Activated CD4-positive, alpha-beta T cell treated with anti-CD3 and anti-CD28 coated beads, Interleukin-2, Interleukin-4, amounts not matched to agents 100 ng/mL and 50 ng/mL, durations not matched to agents 16 hours and 8 hours (primary cell): ENCODE measurements at regions not wholly inside any gene's neighbourhood (a gene's known extent, or its start where the extent isn't known, plus 50 kb on each side); places are given as distances from the start of the nearest gene placed in this dataset.

ENCODE experiments used
- DNase-seq: peaks from one replicate; pipeline ENCODE4 v3.0.0-alpha.2; 2020; ENCODE audit warnings: low spot score

- DNase-seq: no peak
Measured at GRCh38 chr5:92394936-92395335, 1011.8 kb upstream of the ARRDC3 start.

GRCh38 chr5:92390657-92391056 is 1007.5 kb upstream of the ARRDC3 start:
- no peak for DNase-seq

GRCh38 chr5:92380069-92380770 is 997.1 kb upstream of the ARRDC3 start:
- DNase-seq: no peak

GRCh38 chr5:92378966-92379611 is 996.0 kb upstream of the ARRDC3 start:
- DNase-seq: no peak

- no peak for DNase-seq
Measured at GRCh38 chr5:92374859-92375258, 991.7 kb upstream of the ARRDC3 start.

GRCh38 chr5:92372766-92373165 is 989.6 kb upstream of the ARRDC3 start:
- DNase-seq: no peak

- DNase-seq: no peak
Measured at GRCh38 chr5:92371889-92372235, 988.7 kb upstream of the ARRDC3 start.

- no peak for DNase-seq
Measured at GRCh38 chr5:92371171-92371888, 988.2 kb upstream of the ARRDC3 start.

- DNase-seq: no peak
Measured at GRCh38 chr5:92370032-92370431, 986.9 kb upstream of the ARRDC3 start.

- DNase-seq: no peak
Measured at GRCh38 chr5:92369587-92369986, 986.5 kb upstream of the ARRDC3 start.

- DNase-seq: no peak
Measured at GRCh38 chr5:92364986-92365550, 982.0 kb upstream of the ARRDC3 start.

- DNase-seq: no peak
Measured at GRCh38 chr5:92353107-92354030, 970.3 kb upstream of the ARRDC3 start.

- DNase-seq: no peak
Measured at GRCh38 chr5:92337772-92338234, 954.7 kb upstream of the ARRDC3 start.

GRCh38 chr5:92332039-92332438 is 948.9 kb upstream of the ARRDC3 start:
- no peak for DNase-seq

- no peak for DNase-seq
Measured at GRCh38 chr5:92330365-92330764, 947.2 kb upstream of the ARRDC3 start.

GRCh38 chr5:92329759-92330158 is 946.6 kb upstream of the ARRDC3 start:
- no peak for DNase-seq

GRCh38 chr5:92328584-92329259 is 945.6 kb upstream of the ARRDC3 start:
- DNase-seq: no peak

GRCh38 chr5:92320446-92320845 is 937.3 kb upstream of the ARRDC3 start:
- DNase-seq: no peak

- no peak for DNase-seq
Measured at GRCh38 chr5:92313385-92313784, 930.3 kb upstream of the ARRDC3 start.

- DNase-seq: peak; percentile 0
Measured at GRCh38 chr5:92309336-92309991, 926.3 kb upstream of the ARRDC3 start.

GRCh38 chr5:92308679-92309078 is 925.6 kb upstream of the ARRDC3 start:
- DNase-seq: no peak
